Kidney epithelial cell (primary cell): ENCODE measurements at regions not wholly inside any gene's neighbourhood (a gene's known extent, or its start where the extent isn't known, plus 50 kb on each side); places are given as distances from the start of the nearest gene placed in this dataset.
A peak's percentile ranks its signal among the peaks of the same experiment; 100 is the strongest.

Experiments used
- DNase-seq: peaks from one replicate; pipeline ENCODE4 v3.0.0-alpha.2; 2010; ENCODE audit warnings: low read depth
- H3K27me3 ChIP-seq: 2 replicates; pipeline ENCODE4 v1.6.0; 2011; ENCODE audit warnings: low read length; ENCODE audit not compliant: control insufficient read depth, insufficient read depth
- H3K36me3 ChIP-seq: 2 replicates; pipeline ENCODE4 v1.5.1; 2011; ENCODE audit warnings: low read length; ENCODE audit not compliant: control insufficient read depth, insufficient read depth
- H3K4me3 ChIP-seq: 2 replicates; pipeline ENCODE4 v1.5.1; 2011; ENCODE audit warnings: low read depth, mild to moderate bottlenecking, control low read depth, low read length
- TF ChIP-seq, protein P1 (sequence below): IDR thresholded peaks from 2 replicates; pipeline ENCODE4 v1.5.1; 2011; ENCODE audit warnings: mild to moderate bottlenecking, moderate library complexity, low read length, control low read depth, inconsistent platforms; ENCODE audit not compliant: insufficient read depth, poor library complexity, severe bottlenecking

DNA sequence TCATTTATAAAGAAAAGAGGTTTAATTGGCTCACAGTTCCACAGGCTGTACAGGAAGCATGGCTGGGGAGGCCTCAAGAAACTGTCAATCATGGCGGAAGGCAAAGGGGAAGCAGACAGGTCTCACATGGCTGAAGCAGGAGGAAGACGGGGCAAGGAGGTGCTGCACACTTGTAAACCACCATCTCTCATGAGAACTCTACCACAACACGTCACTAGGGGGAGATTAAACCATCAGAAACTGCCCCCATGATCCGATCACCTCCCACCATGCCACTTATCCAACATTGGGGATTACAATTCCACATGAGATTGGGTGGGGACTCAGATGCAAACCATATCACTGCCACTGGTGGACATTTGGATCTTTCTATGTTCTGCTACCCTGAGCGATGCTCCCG is 351.4 kb downstream of the NPHP4 start:
- no peak for DNase-seq
- TF ChIP-seq, protein P1, sequence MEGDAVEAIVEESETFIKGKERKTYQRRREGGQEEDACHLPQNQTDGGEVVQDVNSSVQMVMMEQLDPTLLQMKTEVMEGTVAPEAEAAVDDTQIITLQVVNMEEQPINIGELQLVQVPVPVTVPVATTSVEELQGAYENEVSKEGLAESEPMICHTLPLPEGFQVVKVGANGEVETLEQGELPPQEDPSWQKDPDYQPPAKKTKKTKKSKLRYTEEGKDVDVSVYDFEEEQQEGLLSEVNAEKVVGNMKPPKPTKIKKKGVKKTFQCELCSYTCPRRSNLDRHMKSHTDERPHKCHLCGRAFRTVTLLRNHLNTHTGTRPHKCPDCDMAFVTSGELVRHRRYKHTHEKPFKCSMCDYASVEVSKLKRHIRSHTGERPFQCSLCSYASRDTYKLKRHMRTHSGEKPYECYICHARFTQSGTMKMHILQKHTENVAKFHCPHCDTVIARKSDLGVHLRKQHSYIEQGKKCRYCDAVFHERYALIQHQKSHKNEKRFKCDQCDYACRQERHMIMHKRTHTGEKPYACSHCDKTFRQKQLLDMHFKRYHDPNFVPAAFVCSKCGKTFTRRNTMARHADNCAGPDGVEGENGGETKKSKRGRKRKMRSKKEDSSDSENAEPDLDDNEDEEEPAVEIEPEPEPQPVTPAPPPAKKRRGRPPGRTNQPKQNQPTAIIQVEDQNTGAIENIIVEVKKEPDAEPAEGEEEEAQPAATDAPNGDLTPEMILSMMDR: no peak
- no peaks in the 10 kb centered on the region for H3K27me3 ChIP-seq
- H3K36me3 ChIP-seq: no peaks in the 10 kb centered on the region
- no peak overlapping the region for H3K4me3 ChIP-seq

DNA sequence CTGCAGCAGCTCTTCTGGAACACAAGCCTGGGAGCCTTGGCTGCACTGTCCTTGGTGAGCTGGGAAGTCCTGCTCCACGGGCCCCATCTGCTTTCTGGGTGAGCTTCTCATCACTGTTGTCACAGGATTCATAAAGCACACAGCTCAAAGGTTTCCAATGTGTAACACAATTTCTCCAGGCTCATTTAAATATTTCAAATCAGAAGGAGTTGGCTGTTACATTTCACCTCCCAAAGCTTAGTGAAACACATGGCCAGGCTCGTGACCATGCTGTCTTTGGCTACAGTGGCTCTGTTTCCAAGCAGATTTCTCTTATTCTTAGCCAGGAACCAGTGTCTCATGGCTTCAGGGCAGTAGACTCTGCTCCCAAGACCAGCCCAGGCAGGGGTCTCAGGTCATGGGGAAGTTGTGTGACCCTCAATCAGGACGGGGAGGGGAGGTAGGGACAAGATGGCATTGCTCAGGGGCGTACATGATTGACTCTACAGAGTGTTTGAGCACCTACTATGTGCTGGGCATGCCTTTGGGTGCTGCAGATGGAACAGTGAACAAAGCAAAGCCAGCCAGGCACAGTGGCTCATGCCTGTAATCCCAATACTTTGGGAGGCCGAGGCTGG is 353.0 kb downstream of the NPHP4 start:
- no peak for DNase-seq
- TF ChIP-seq, protein P1: no peak
- Histone ChIP-seq H3K4me3 (no peak overlapping the region), H3K36me3 (no peaks in the 10 kb centered on the region), H3K27me3 (no peaks in the 10 kb centered on the region)

DNA sequence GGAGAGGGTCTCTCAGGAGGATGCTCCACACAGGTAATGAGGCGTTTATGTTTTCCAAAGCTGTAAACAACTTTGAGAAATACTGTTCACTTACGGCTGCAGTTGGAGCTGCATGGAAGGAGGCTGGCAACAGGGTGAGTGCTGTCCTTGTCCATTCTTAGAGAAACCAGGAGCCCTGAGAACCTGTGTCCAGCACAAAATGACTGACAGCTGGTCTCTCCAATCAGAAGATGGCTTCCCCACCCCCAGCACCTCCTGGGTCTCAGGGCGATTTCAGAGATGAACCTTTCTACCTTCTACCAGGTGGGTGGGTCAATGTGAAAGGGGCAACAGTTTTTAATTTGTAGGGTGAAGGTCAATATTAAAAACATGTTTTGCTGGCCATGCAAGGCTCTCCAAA is 353.6 kb downstream of the NPHP4 start:
- TF ChIP-seq, protein P1: no peak
- Histone ChIP-seq H3K4me3 (no peak overlapping the region), H3K27me3 (no peaks in the 10 kb centered on the region), H3K36me3 (no peaks in the 10 kb centered on the region)
- DNase-seq: no peak

DNA sequence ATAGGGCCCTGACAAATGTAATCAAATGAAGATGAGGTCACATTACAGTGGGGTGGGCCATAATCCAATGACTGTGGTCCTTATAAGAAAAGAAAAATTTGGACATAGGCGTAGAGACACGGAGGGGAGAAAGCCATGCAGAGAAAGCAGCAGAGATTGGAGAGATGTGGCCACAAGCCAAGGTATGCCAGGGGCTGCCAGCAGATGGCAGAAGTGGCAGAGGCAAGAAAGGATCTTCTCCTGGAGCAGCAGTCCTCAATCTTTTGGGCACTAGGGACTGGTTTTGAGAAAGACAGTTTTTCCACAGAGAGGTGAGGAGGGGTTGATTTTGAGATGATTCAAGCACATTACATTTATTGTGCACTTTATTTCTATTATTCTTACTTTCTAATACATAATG is 355.1 kb downstream of the NPHP4 start:
- DNase-seq: no peak
- TF ChIP-seq, protein P1: peak; percentile 8

DNA sequence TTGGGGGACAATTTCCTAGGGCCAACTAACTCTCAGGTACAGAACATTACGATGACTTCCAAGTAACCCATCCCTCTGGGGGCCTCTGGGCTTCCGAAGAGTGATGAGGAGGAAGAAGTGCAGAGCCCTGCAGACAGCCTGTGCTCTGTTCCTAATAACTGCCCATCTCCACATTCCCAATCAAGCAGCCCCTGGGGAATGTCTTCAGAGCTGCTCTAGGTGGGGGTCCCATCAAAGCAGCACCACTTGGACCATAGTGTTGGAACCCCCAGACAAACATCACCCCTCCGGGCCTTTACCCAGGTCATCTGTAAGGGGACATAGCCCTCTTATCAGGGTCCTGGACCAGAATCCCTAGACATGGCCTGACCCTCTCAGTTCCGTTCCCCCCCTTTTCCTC is 357.3 kb downstream of the NPHP4 start:
- no peak overlapping the region for H3K4me3 ChIP-seq
- TF ChIP-seq, protein P1: no peak
- no peaks in the 10 kb centered on the region for H3K27me3 ChIP-seq
- no peak for DNase-seq
- no peaks in the 10 kb centered on the region for H3K36me3 ChIP-seq

More for the DNA sequence above, 355.1 kb downstream of the NPHP4 start:
- Histone ChIP-seq H3K36me3 (no peaks in the 10 kb centered on the region), H3K27me3 (no peaks in the 10 kb centered on the region), H3K4me3 (no peak overlapping the region)

DNA sequence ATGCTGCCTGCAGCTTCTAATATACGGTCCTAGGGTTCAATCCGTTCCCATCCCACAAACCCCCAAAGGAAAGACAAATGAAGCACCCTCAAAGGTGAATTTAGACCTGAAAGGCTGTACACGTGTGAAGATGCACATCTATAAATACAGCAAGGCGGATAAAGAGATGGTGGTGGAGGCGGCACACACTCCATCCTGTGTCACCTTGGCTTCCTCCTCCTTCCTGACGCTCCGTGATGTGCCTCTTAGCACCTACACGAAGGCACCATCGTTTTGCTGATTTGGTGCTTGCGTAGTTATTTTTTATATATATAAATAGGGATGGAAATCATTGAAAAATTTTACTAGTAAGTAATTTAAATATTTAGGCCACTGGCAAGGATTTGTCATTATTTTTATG is 359.4 kb downstream of the NPHP4 start:
- Histone ChIP-seq H3K36me3 (no peaks in the 10 kb centered on the region), H3K4me3 (no peak overlapping the region), H3K27me3 (no peaks in the 10 kb centered on the region)
- TF ChIP-seq, protein P1: no peak
- DNase-seq: no peak
